ENCODE measurements at regions not wholly inside any gene's neighbourhood (a gene's known extent, or its start where the extent isn't known, plus 50 kb on each side); places are given as distances from the start of the nearest gene placed in this dataset.
"Not testable (repeated sequence)": the region's sequence is repeated elsewhere in the genome, so short reads cannot be mapped to it uniquely, and the experiment has no call there.

GRCh38 chrX:137646472-137646871 is 80.5 kb downstream of the ZIC3 start:
- DNase-seq (ENCODE audit: low spot score) (no peak), FAIRE-seq (no peak)

- FAIRE-seq (no peak), DNase-seq (ENCODE audit: low spot score) (no peak)
These were observed 85.7 kb downstream of the ZIC3 start for GRCh38 chrX:137651647-137652046.

- no peak for FAIRE-seq
- no peak for DNase-seq (ENCODE audit: low spot score)
These were observed 86.2 kb downstream of the ZIC3 start for GRCh38 chrX:137652086-137652485.

- FAIRE-seq = no peak
- DNase-seq (ENCODE audit: low spot score) = no peak
These were observed 88.6 kb downstream of the ZIC3 start for GRCh38 chrX:137654481-137654880.

GRCh38 chrX:137667776-137668175 is 101.8 kb downstream of the ZIC3 start:
- no peak for FAIRE-seq
- no peak for DNase-seq (ENCODE audit: low spot score)

- no peak for DNase-seq (ENCODE audit: low spot score)
- FAIRE-seq = no peak
These were observed 118.7 kb downstream of the ZIC3 start for GRCh38 chrX:137684591-137684990.

GRCh38 chrX:137695417-137695816 is 129.5 kb downstream of the ZIC3 start:
- FAIRE-seq (no peak), DNase-seq (ENCODE audit: low spot score) (no peak)

GRCh38 chrX:137707348-137707747 is 141.4 kb downstream of the ZIC3 start:
- FAIRE-seq (no peak), DNase-seq (ENCODE audit: low spot score) (no peak)

DNA sequence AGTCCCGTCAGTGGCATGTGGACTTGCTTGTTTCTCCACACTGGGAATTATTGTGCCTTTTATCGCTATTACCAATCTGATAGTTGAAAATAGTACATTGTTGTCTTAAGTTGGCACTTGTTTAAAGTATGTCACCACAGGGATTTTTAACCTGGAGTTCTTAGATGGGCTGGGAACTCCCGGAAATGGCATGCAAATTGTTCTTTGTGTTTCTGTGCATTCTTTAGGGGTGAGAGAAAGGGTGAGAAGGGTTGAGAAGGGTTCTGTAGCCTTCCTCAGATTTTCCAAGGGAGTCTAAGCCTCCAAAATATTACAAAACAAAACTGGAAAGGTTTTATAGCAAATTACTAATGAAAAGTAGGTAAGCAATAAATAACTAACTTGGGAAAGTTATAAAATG is 176.9 kb downstream of the ZIC3 start:
- DNase-seq (ENCODE audit: low spot score) (no peak), FAIRE-seq (no peak)

GRCh38 chrX:137743414-137743813 is 177.5 kb downstream of the ZIC3 start:
- DNase-seq (ENCODE audit: low spot score) = no peak
- FAIRE-seq = no peak

DNA sequence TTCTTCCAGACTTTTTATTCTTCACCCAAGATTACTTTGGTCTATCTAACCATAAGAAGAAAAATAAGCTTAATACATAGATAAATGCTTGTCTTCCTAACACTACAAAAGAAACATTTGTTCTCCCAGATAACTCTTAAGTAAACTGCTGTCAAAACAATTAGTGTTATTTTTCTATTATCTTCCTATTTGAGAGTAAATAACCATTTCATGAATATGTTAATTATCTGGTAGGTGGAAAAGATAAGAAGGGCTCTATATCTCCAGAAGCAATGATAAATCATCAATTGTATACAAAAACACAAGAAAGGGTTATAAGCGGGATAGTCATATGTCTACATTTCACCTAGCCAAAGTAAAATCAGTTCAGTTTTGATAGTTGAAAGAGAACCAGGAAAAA is 180.4 kb downstream of the ZIC3 start:
- FAIRE-seq (no peak), DNase-seq (ENCODE audit: low spot score) (no peak)

DNA sequence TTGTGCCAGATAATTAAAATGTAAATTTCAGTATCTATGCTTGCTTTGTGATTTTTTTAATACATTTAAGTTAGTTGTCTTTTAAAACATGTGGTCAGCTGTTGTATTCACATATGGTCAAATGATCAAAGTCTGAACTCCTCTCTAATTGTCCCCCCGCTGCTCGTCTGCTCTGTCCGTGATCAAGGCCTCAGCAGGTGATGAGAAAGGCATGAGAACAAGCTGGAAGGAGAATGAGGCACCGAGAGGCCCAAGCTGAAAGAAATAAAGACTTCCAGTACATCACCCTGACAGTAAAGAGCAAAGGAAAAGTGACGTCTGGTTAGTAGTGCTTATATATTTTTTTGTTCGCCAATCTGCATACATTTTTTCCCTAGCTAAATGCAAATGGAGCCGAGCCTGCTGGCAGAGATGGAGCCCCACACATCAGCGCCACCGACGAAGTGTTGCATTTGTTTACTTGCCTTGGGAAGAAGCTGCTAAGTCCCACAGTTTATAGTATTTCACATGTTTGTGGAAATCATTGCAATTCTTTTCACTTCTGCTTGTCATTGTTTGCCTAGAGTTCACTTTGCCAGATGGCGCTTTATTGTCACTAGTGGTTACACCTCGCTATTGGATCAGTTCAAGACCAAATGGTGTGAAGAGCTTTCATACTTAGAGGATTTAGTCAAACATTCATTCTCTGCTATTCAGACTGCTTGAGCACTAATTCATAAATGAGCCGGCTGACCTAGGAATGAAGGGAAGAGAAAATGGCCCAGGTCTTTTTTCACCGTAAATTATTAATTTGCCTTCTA is 181.5 kb downstream of the ZIC3 start:
- FAIRE-seq = no peak
- DNase-seq (ENCODE audit: low spot score) = no peak

DNA sequence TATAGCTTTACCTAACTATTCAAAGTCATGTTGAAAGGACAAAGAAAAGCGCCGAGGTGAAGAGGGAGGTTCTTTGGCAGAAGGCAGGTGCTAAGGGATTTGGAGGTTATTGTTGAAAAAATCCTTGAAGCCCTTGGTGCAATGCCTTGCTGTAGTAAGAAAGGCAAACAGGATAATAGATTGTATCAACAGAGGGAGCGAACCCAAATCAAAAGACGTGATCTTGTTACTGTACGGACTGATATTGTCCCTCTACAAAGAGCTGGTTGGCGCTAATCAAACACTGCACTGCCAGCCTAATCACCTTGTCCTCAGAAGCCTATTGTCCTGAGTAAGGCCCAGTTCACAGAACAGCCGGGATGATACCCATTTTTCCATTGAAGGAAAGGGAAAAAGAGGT is 182.9 kb downstream of the ZIC3 start:
- no peak for FAIRE-seq
- no peak for DNase-seq (ENCODE audit: low spot score)

DNA sequence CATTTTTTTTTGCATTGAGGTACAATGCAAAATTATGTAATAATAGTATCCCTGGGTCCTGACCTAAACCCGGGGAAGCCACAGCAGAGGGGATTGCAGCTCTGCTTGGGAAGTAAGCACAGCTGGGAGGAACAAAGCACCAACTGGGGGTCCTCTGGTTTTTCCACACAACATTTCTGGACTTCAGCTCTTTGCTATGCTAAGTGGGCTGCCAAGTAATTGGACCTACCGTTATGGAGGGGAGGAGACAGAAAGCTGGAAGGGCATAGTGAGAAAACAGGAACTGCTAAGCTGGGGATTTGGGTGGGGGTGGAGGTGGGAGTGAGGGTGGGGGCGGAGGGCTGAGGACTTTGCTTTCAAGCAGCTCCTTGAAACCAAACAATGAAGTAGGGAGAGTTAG is 183.3 kb downstream of the ZIC3 start:
- no peak for DNase-seq (ENCODE audit: low spot score)
- no peak for FAIRE-seq

DNA sequence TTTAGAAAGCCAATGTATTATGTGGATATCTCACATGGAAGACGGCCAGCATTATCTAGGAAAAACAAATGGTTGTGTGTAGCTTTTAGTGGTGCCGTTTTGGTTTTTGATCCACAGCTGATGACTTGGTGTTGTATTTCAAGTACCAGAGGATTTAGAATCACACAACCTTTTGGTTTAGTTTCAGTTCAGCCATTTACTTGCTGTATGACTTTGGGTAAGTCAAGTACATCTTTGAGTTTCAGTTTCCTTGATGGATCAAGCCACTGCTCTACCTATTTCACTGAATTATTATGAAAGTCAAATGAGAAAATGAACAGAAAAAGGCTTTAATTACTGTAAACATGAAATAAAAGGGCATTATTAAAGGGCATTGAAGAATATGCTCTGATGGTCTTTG is 205.6 kb downstream of the ZIC3 start:
- DNase-seq (ENCODE audit: low spot score) = no peak
- FAIRE-seq = no peak

GRCh38 chrX:137792214-137792613 is 226.3 kb downstream of the ZIC3 start:
- DNase-seq (ENCODE audit: low spot score) = no peak
- FAIRE-seq = no peak

GRCh38 chrX:137797926-137798325 is 232.0 kb downstream of the ZIC3 start:
- FAIRE-seq; DNase-seq (ENCODE audit: low spot score): not testable (repeated sequence)

GRCh38 chrX:137823257-137823656 is 257.3 kb downstream of the ZIC3 start:
- no peak for DNase-seq (ENCODE audit: low spot score)
- FAIRE-seq = no peak

- FAIRE-seq = no peak
- DNase-seq (ENCODE audit: low spot score) = no peak
These were observed 281.4 kb downstream of the ZIC3 start for GRCh38 chrX:137847376-137847775.

DNA sequence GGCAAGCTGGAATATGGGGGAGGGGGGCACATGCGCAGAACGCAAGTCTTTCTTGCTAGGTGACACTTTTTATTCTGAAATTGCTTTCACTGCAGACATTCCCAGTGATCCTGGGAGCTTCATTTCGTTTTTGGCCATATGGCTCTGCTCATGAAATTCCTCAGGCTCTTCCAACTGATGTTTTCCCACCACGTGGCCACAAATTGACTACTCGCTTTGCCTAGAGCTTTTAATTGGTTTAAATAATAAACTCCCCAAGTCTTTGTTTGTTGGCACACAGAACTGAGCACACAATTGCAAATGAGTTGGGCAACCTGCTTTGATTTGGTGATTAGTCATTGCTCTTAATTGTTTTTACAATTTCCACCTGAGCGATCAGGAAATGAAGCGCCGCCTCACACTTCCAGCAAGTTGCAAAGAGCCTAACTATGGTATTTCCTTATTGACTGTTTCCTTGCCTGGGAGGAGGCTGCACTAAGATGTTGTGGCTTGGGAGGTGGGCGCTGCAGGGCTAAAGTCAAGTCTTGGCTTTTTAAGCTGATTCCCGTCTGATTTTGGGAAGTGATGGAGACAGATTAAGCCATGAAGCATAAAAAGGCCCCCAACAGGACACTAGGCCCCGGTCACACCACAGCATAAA is 282.5 kb downstream of the ZIC3 start:
- FAIRE-seq = no peak
- no peak for DNase-seq (ENCODE audit: low spot score)

GRCh38 chrX:137852502-137852901 is 286.6 kb downstream of the ZIC3 start:
- DNase-seq (ENCODE audit: low spot score) = no peak
- no peak for FAIRE-seq

- no peak for DNase-seq (ENCODE audit: low spot score)
- FAIRE-seq = no peak
These were observed 289.6 kb downstream of the ZIC3 start for GRCh38 chrX:137855490-137855889.

- DNase-seq (ENCODE audit: low spot score) = no peak
- FAIRE-seq = no peak
These were observed 292.2 kb downstream of the ZIC3 start for GRCh38 chrX:137858106-137858505.
